Lower leg skin (tissue), 4 donors: ENCODE measurements at regions not wholly inside any gene's neighbourhood (a gene's known extent, or its start where the extent isn't known, plus 50 kb on each side); places are given as distances from the start of the nearest gene placed in this dataset.

Experiments
- DNase-seq, 2 donors: peaks; one replicate each; pipeline ENCODE4 v3.0.0-alpha.2; 2019; ENCODE audit warnings: low spot score in 2 of 2
- H3K4me3 ChIP-seq: fragments of 200-600 bp; sonication (generic); 2 replicates; pipeline ENCODE4 v1.5.1; 2017; ENCODE audit warnings: mild to moderate bottlenecking, low read depth; ENCODE audit not compliant: poor library complexity, severe bottlenecking
- POLR2A ChIP-seq, 2 donors: fragments of 450-650 bp; IDR thresholded peaks; one replicate each; pipeline ENCODE4 v1.6.1; 2016 to 2017; ENCODE audit warnings: antibody characterized with exemption in 2 of 2, mild to moderate bottlenecking in 1 of 2, moderate library complexity in 1 of 2
- WGBS, 2 donors: methylation state at CpG; one replicate each; pipeline ENCODE4 v1.1.5; 2018; 5-methylcytosine and 5-hydroxymethylcytosine counted together
- intact Hi-C: fragments of 100-400 bp; cut with DNase I; formaldehyde crosslinking; loops from one replicate; pipeline ENCODE4 v1.15.0; 2023; ENCODE audit warnings: low total_unique reads
- TF ChIP-seq, protein P1 (sequence below), 3 donors: fragments of 450-650 bp; IDR thresholded peaks; one replicate each; pipeline ENCODE4 v1.5.1; 2016; ENCODE audit warnings: antibody characterized with exemption in 3 of 3, mild to moderate bottlenecking in 3 of 3, moderate library complexity in 2 of 3

DNA sequence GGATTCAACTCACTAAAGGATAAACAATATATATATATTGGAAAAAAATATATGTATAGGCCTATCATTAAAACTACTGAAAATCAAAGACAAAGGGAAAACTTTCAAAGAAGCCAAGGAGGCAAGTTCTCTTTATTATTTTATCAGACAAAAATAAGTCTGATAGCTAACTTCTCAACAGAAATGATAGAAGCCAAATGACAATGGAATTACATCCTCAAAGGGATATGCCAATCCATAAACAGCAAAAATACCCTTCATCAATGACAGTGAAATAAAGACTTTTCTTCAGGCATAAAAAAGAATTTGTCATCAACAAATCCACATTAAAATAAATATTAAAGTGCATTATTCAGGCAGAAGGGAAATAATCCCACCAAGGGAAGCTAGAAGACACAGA is 393.4 kb downstream of the ZFHX3 start:
- DNase-seq: no peak
- TF ChIP-seq, protein P1, sequence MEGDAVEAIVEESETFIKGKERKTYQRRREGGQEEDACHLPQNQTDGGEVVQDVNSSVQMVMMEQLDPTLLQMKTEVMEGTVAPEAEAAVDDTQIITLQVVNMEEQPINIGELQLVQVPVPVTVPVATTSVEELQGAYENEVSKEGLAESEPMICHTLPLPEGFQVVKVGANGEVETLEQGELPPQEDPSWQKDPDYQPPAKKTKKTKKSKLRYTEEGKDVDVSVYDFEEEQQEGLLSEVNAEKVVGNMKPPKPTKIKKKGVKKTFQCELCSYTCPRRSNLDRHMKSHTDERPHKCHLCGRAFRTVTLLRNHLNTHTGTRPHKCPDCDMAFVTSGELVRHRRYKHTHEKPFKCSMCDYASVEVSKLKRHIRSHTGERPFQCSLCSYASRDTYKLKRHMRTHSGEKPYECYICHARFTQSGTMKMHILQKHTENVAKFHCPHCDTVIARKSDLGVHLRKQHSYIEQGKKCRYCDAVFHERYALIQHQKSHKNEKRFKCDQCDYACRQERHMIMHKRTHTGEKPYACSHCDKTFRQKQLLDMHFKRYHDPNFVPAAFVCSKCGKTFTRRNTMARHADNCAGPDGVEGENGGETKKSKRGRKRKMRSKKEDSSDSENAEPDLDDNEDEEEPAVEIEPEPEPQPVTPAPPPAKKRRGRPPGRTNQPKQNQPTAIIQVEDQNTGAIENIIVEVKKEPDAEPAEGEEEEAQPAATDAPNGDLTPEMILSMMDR (IDR thresholded peaks at IDR 0.05): no peak
- no peak for TF ChIP-seq POLR2A (IDR thresholded peaks at IDR 0.05)
- H3K4me3 ChIP-seq: no peak overlapping the region
- intact Hi-C loops: no loop called here

DNA sequence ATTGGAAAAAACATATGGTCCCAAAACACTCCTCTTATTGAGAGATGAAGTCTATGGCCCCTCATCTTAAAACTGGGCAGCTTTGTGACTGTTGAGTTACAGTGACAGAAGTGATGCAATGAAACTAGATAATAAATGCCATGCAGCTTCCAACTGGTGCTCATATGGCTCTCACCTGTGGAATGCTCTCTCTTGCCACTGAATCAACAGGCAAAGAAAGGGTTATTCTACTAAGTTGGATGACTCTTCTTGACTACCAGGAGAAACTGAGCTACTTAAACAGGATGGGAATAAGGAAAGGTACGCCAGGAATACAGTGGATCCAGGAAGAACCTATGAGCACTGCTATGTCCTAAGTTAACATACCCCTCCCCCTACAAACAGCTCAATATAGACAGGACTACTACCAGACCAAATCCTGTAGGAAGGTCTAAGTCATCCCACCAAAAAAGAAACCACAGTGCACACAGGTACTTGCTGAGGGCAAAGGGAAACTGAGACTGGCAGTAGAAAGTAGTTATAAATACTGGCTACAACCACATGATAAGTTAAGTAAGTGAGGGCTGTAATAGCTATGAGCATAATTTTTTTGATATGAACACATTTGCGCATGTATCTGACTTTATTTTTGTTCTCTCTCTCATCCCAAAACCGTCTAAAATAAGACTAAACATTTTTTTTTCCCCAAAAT is 398.5 kb downstream of the ZFHX3 start:
- TF ChIP-seq, protein P1 (IDR thresholded peaks at IDR 0.05): no peak
- TF ChIP-seq POLR2A (IDR thresholded peaks at IDR 0.05): no peak
- intact Hi-C loops: no loop called here
- WGBS, 2 donors: 92% methylated on average over 3 of the region's 3 CpGs
- no peak overlapping the region for H3K4me3 ChIP-seq
- no peak for DNase-seq

DNA sequence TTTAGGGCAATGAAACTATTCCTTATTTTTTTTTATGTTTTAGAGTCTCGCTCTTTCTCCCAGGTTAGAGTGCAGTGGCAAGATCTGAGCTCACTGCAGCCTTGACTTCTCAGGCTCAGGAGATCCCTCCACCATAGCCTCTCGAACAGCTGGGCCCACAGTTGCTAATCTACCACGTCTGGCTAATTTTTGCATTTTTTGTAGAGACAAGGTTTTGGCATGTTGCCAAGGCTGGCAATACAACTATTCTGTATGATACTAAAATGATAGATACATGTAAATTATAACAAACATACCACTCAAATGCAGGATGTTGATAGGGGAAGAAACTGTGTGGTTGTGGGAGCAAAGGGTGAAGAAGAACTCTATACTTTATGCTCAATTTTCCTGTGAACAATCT is 401.3 kb downstream of the ZFHX3 start:
- intact Hi-C loops: no loop called here
- H3K4me3 ChIP-seq: no peak overlapping the region
- TF ChIP-seq, protein P1 (IDR thresholded peaks at IDR 0.05): no peak
- no peak for TF ChIP-seq POLR2A (IDR thresholded peaks at IDR 0.05)
- no peak for DNase-seq
- 70 to 71% methylated on average over 3 of the region's 3 CpGs for WGBS, 2 donors

DNA sequence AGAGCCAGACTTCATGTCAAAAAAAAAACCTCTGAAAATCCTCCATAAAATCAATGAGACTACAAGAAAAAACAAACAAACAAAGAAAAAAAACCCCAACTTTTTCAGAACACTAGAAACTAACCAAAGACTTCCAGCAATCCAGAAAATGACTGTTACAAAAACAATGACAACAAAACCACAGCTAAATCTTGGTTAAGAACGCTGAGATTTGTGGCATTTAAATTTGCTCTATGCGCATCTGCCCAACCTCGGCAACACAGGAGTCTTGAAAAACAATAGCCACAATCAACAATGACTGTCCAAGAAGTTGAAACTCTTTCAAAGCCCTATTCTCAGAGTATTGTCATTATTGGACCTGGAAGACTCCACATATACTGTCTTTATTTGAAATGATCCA is 402.4 kb downstream of the ZFHX3 start:
- no peak for TF ChIP-seq POLR2A (IDR thresholded peaks at IDR 0.05)
- TF ChIP-seq, protein P1 (IDR thresholded peaks at IDR 0.05): no peak
- WGBS, 2 donors: 76 to 84% methylated on average over 3 of the region's 3 CpGs
- intact Hi-C loops: no loop called here
- no peak for DNase-seq
- H3K4me3 ChIP-seq: no peak overlapping the region

DNA sequence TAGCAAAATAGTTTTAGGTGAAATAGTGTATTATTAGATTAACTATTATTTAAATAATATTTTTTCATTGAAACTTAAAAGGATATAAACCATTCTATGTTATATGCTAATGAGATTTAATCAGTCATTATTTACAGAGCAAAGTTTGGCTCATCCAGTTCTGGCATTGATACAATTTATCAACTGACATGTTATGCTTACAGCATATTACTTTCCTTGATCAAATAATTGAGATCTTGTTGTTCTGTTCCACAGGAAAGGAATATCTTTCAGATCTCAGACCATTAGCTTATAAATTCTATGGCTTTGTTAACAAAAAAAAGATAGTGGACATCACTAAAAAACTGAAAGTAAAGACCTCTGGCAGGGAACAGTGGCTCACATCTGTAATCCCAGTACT is 403.0 kb downstream of the ZFHX3 start:
- no peak overlapping the region for H3K4me3 ChIP-seq
- no peak for TF ChIP-seq POLR2A (IDR thresholded peaks at IDR 0.05)
- intact Hi-C loops: no loop called here
- DNase-seq: no peak

DNA sequence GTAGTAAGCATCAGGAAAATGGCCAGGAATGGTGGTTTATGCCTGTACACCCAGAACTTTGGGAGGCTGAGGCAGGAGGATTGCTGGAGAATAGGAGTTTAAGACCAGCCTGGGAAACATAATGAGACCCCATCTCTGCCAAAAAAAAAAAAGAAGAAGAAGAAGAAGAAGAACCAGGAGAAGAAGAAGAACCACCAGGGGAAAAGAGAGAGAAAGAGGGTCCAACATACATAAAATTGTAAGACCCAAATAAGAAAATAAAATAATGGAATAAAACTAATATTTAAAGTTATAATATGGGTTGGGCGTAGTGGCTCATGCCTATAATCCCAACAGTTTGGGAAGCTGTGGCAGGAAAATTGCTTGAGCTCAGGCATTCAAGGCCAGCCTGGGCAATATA is 408.4 kb downstream of the ZFHX3 start:
- WGBS, 2 donors: 83 to 93% methylated on average over 1 of the region's 1 CpG
- no peak overlapping the region for H3K4me3 ChIP-seq
- TF ChIP-seq, protein P1 (IDR thresholded peaks at IDR 0.05): no peak
- TF ChIP-seq POLR2A (IDR thresholded peaks at IDR 0.05): no peak
- no peak for DNase-seq
- intact Hi-C loops: no loop called here
